A673 (cell line): ENCODE measurements at regions not wholly inside any gene's neighbourhood (a gene's known extent, or its start where the extent isn't known, plus 50 kb on each side); places are given as distances from the start of the nearest gene placed in this dataset.

Experiments used
- BruUV-seq: library from RNA; stranded (reverse); fragments of 400-500 nt; replicated peaks from 2 replicates; lab custom pipeline; 2021; lab: Mats Ljungman, UMichigan
- CTCF ChIA-PET: fragments of 300-600 bp; sonication (Branson Sonifier 250); formaldehyde crosslinking; loops from one replicate; lab custom pipeline; 2022; ENCODE audit warnings: antibody characterized with exemption; lab: Charles Lee
- POLR2A ChIA-PET: fragments of 300-600 bp; sonication (Branson Sonifier 250); formaldehyde crosslinking; loops from one replicate; lab custom pipeline; 2022; ENCODE audit warnings: antibody characterized with exemption; ENCODE audit not compliant: low non-redundant PET; lab: Charles Lee
- DNase-seq: peaks from one replicate; pipeline ENCODE4 v3.0.0-alpha.2; 2015; ENCODE audit warnings: low spot score
- H3K27ac ChIP-seq: fragments of 200-600 bp; sonication (generic); 2 replicates; pipeline ENCODE4 v1.5.1; 2016; ENCODE audit warnings: mixed run types, low read depth, mild to moderate bottlenecking, mixed read lengths, antibody characterized with exemption, low read length; ENCODE audit not compliant: poor library complexity, severe bottlenecking
- H3K27me3 ChIP-seq: fragments of 200-600 bp; sonication (generic); replicated peaks from 2 replicates; pipeline ENCODE4 v1.6.1; 2017; ENCODE audit warnings: mixed run types, low read depth, mild to moderate bottlenecking, mixed read lengths, antibody characterized with exemption, low read length; ENCODE audit not compliant: insufficient read depth, poor library complexity
- H3K36me3 ChIP-seq: fragments of 200-600 bp; sonication (generic); 2 replicates; pipeline ENCODE4 v1.6.1; 2016; ENCODE audit warnings: mixed run types, mild to moderate bottlenecking, mixed read lengths, antibody characterized with exemption, low read length; ENCODE audit not compliant: insufficient read depth, poor library complexity, severe bottlenecking
- H3K4me1 ChIP-seq: fragments of 200-600 bp; sonication (generic); 2 replicates; pipeline ENCODE4 v1.6.1; 2017; ENCODE audit warnings: mixed run types, mild to moderate bottlenecking, mixed read lengths, antibody characterized with exemption, low read length; ENCODE audit not compliant: insufficient read depth, poor library complexity, severe bottlenecking
- H3K4me3 ChIP-seq: fragments of 200-600 bp; sonication (generic); 2 replicates; pipeline ENCODE4 v1.5.1; 2016; ENCODE audit warnings: low read depth, mixed run types, mild to moderate bottlenecking, mixed read lengths, low read length; ENCODE audit not compliant: poor library complexity, severe bottlenecking
- H3K9me3 ChIP-seq: fragments of 200-600 bp; sonication (generic); 2 replicates; pipeline ENCODE4 v1.6.1; 2016; ENCODE audit warnings: mixed run types, low read depth, mild to moderate bottlenecking, mixed read lengths, antibody characterized with exemption, low read length; ENCODE audit not compliant: poor library complexity, severe bottlenecking
- EZH2 ChIP-seq: fragments of 200-600 bp; sonication (generic); IDR thresholded peaks from 2 replicates; pipeline ENCODE4 v1.6.1; 2017; ENCODE audit warnings: borderline replicate concordance, low read depth, mild to moderate bottlenecking, mixed read lengths, antibody characterized with exemption, low read length; ENCODE audit not compliant: poor library complexity, severe bottlenecking
- intact Hi-C: fragments of 100-400 bp; cut with micrococcal nuclease; formaldehyde crosslinking; loops from one replicate; pipeline ENCODE4 v1.10.0; 2022; ENCODE audit not compliant: unreplicated experiment
- TF ChIP-seq, protein P1 (sequence below): fragments of 300-800, 200-600 bp; sonication (generic); conservative IDR thresholded peaks from 2 replicates; pipeline ENCODE4 v1.5.1; 2017; ENCODE audit warnings: low read depth, mild to moderate bottlenecking, antibody characterized with exemption, low read length, moderate library complexity, mixed read lengths

DNA sequence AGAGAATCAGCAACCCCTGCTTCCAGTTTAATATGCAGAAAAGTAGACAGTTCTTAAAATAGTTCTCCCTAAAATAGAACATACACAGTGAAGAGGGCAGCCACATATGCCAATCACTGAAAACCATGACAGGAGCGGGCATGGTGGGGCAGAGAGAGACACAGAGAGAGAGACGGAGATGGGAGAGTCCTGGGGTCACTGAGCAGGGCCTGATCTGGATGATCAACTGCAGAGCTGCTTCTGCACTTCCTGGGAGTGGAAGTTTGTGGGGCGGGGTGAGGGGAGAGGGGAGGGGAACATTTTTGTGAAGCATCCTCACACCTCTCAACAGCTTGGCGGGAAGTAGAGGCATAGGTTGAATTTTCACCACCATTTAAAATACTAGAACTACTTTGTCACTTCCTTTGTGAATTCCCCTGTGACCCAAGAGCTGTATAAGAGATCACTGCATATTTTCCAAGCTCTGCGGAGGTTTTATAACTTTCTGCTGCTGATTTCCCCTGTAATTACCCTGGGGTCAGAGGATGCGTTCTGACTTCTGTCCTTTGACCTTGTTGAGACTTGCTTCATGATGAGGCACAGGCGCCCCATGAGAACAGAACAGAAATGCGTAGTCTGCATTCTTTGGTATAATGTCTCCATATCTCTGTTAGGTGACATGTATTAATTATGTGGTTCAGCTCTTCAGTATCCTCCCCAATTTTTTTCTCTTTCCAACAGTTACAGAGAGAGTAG, 419.4 kb downstream of the BRD1 start:
- H3K4me3 ChIP-seq, result no peak overlapping the region
- H3K27me3 ChIP-seq, result peaks cover 9% of the 10 kb centered on the region
- H3K27ac ChIP-seq, result no peak overlapping the region
- BruUV-seq, result no TSS peak
- no peak for DNase-seq
- ChIA-PET CTCF (no interaction called here), POLR2A (no interaction called here)
- H3K9me3 ChIP-seq, result no peaks in the 10 kb centered on the region
- no peaks in the 10 kb centered on the region for H3K36me3 ChIP-seq
- intact Hi-C loops, result no loop called here
- TF ChIP-seq, protein P1, sequence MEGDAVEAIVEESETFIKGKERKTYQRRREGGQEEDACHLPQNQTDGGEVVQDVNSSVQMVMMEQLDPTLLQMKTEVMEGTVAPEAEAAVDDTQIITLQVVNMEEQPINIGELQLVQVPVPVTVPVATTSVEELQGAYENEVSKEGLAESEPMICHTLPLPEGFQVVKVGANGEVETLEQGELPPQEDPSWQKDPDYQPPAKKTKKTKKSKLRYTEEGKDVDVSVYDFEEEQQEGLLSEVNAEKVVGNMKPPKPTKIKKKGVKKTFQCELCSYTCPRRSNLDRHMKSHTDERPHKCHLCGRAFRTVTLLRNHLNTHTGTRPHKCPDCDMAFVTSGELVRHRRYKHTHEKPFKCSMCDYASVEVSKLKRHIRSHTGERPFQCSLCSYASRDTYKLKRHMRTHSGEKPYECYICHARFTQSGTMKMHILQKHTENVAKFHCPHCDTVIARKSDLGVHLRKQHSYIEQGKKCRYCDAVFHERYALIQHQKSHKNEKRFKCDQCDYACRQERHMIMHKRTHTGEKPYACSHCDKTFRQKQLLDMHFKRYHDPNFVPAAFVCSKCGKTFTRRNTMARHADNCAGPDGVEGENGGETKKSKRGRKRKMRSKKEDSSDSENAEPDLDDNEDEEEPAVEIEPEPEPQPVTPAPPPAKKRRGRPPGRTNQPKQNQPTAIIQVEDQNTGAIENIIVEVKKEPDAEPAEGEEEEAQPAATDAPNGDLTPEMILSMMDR, result no peak
- TF ChIP-seq EZH2, result no peak
- no peaks in the 10 kb centered on the region for H3K4me1 ChIP-seq

DNA sequence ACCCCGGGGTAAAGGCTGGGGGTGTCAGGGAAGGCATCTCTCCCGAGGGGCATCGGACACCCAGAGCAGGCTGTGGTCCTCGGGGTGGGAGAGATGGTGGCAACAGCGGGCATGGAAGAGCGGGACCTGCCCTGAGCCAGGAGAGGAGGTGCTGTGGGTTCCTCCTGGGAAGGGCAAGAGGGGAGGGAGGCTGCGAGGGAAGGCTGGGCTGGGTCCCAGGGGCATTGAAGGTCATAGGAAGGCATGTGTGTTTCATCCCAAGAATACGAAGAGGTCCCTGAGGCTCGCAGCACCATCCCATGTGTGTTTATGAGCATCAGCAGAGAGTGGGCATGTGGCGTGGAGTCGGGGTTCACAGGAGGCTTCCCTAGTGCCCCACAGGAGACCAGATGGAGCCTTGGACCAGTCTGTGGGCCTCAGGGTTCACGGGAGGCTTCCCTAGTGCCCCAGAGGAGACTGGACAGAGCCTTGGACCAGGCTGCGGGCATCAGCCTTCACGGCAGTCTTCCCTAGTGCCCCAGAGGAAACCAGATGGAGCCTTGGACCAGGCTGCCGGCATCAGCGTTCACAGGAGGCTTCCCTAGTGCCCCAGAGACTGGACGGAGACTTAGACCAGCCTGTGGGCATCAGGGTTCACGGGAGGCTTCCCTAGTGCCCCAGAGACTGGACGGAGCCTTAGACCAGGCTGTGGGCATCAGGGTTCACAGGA, 420.6 kb downstream of the BRD1 start:
- ChIA-PET CTCF (no interaction called here), POLR2A (no interaction called here)
- Histone ChIP-seq H3K27me3 (peaks cover 9% of the 10 kb centered on the region), H3K4me1 (no peaks in the 10 kb centered on the region), H3K36me3 (no peaks in the 10 kb centered on the region), H3K4me3 (no peak overlapping the region), H3K27ac (no peak overlapping the region), H3K9me3 (no peaks in the 10 kb centered on the region)
- no peak for DNase-seq
- BruUV-seq, result no TSS peak
- no peak for TF ChIP-seq EZH2
- TF ChIP-seq, protein P1, result no peak
- intact Hi-C loops, result no loop called here

DNA sequence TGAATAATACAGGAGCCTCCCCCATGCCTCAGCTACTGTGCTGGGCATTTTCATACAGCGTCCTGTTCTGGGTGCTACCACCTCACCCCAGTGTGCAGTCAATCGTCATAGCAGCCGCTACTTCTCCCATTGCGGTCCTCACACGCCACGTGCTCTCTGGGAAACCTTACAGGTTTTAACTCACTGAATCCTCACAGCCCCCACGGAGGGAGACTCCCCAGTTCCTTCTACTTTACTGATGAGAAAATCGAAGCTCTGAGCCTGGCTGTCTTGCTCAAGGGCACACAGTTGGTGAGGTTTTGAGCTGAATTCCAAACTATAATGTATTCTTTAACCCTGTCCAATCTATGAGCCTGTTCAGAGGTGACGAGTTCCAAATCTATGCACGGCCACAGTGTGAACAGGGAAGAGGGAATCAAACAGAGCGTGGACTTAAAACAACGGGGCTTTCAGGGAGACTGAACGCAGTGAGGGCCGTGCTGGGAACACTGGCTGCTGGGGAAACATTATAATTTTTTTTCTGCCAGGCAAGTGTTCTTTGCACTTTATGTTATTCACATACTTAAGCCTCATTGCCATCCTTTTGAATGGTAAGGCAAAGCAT, 421.5 kb downstream of the BRD1 start:
- H3K4me1 ChIP-seq, result no peaks in the 10 kb centered on the region
- no peak for DNase-seq
- ChIA-PET CTCF (no interaction called here), POLR2A (interaction anchor here (0.6 kb wide), 1 partner anchor 20 kb away, joined by 5 read pairs; no protein-coding TSS in a partner anchor)
- no peaks in the 10 kb centered on the region for H3K9me3 ChIP-seq
- H3K36me3 ChIP-seq, result no peaks in the 10 kb centered on the region
- peaks cover 9% of the 10 kb centered on the region for H3K27me3 ChIP-seq
- intact Hi-C loops, result no loop called here
- TF ChIP-seq, protein P1, result no peak
- no peak for TF ChIP-seq EZH2
- no peak overlapping the region for H3K4me3 ChIP-seq
- H3K27ac ChIP-seq, result no peak overlapping the region
- no TSS peak for BruUV-seq
